ENCODE measurements at regions not wholly inside any gene's neighbourhood (a gene's known extent, or its start where the extent isn't known, plus 50 kb on each side); places are given as distances from the start of the nearest gene placed in this dataset.

DNA sequence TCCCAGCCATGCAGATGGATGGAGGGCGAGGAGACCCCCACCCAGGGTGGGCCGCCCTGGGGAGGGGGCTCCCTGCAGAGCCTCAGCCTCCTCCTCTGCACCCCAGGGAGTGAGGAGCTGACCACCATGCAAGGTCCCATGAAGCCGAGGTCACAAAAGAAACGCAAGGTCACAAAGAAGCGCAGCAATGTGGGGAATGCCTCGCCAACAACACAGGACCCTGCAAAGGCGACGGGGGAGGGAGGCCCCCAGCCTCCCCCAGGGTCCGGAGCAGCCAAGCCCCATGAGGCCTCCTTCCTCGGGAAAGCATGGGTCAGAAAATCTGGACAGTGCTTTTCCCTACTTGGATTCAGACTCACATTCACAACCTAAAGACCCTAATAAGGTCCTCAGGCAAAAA is 191.5 kb downstream of the BRD1 start:
- TF ChIP-seq, protein P1, sequence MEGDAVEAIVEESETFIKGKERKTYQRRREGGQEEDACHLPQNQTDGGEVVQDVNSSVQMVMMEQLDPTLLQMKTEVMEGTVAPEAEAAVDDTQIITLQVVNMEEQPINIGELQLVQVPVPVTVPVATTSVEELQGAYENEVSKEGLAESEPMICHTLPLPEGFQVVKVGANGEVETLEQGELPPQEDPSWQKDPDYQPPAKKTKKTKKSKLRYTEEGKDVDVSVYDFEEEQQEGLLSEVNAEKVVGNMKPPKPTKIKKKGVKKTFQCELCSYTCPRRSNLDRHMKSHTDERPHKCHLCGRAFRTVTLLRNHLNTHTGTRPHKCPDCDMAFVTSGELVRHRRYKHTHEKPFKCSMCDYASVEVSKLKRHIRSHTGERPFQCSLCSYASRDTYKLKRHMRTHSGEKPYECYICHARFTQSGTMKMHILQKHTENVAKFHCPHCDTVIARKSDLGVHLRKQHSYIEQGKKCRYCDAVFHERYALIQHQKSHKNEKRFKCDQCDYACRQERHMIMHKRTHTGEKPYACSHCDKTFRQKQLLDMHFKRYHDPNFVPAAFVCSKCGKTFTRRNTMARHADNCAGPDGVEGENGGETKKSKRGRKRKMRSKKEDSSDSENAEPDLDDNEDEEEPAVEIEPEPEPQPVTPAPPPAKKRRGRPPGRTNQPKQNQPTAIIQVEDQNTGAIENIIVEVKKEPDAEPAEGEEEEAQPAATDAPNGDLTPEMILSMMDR (conservative IDR thresholded peaks at IDR 0.05; ENCODE audit: low read length), result no peak
- TF ChIP-seq EZH2phosphoT487 (IDR thresholded peaks at IDR 0.05; ENCODE audit: borderline replicate concordance), result no peak
